HepG2 (cell line): ENCODE measurements at regions not wholly inside any gene's neighbourhood (a gene's known extent, or its start where the extent isn't known, plus 50 kb on each side); places are given as distances from the start of the nearest gene placed in this dataset.

Source experiments
- ATAC-seq: fragments of 200-7000 bp; cut with Tn5 transposase; 3 replicates; pipeline ENCODE4 v1.9.1; 2020; ENCODE audit warnings: mild to moderate bottlenecking, moderate library complexity
- BruUV-seq: library from RNA; stranded (reverse); fragments of 400-500 nt; replicated peaks from 2 replicates; lab custom pipeline; 2021; lab: Mats Ljungman, UMichigan
- CTCF ChIA-PET: fragments of 300-600 bp; formaldehyde crosslinking; extraction: SDS; loops from one replicate; lab custom pipeline; 2021; ENCODE audit warnings: low total read pairs, inconsistent platforms, low intra/inter-chr PET ratio; lab: Yijun Ruan, JAX
- POLR2A ChIA-PET: fragments of 350-600 bp; sonication (Branson Sonifier 250); formaldehyde crosslinking; loops from one replicate; lab custom pipeline; 2020; ENCODE audit warnings: antibody characterized with exemption, inconsistent platforms; lab: Yijun Ruan, JAX
- DNase-seq: peaks from one replicate; pipeline ENCODE4 v3.0.0-alpha.2; 2015; ENCODE audit warnings: low spot score
- FAIRE-seq: peaks from 3 replicates; lab custom pipeline; 2011; peaks lifted over from hg19 to GRCh38; lab: Jason Lieb, UNC
- H2AFZ ChIP-seq: one replicate; pipeline ENCODE4 v1.6.1; 2011; ENCODE audit warnings: low read length, inconsistent platforms
- H3K27ac ChIP-seq: fragments of 300-600 bp; 3 replicates; pipeline ENCODE4 v1.8.0; 2011; ENCODE audit warnings: mixed run types, mild to moderate bottlenecking, mixed read lengths, low read length, inconsistent platforms; ENCODE audit not compliant: insufficient read depth; ENCODE audit errors: extremely low read length
- H3K27me3 ChIP-seq, 2 experiments: fragments of 200-600 bp in 1 of 2; 2 replicates in 1 of 2; 3 replicates in 1 of 2; pipeline versions ENCODE4 v1.6.0 to v1.8.0; 2011; ENCODE audit warnings: low read length in 2 of 2, mild to moderate bottlenecking in 2 of 2, moderate library complexity in 2 of 2, inconsistent platforms in 1 of 2; ENCODE audit not compliant: insufficient read depth in 2 of 2, control insufficient read depth in 1 of 2
- H3K36me3 ChIP-seq, 2 experiments: fragments of 200-600 bp in 1 of 2; replicated peaks in 1 of 2; 2 replicates in 1 of 2; 3 replicates in 1 of 2; pipeline versions ENCODE4 v1.5.1 to v1.8.0; 2011; ENCODE audit warnings: low read length in 2 of 2, inconsistent platforms in 1 of 2; ENCODE audit not compliant: insufficient read depth in 2 of 2, control insufficient read depth in 1 of 2
- H3K4me1 ChIP-seq: 2 replicates; pipeline ENCODE4 v1.5.1; 2012; ENCODE audit warnings: low read length, inconsistent platforms; ENCODE audit not compliant: insufficient read depth
- H3K4me2 ChIP-seq: 2 replicates; pipeline ENCODE4 v1.6.0; 2011; ENCODE audit warnings: low read depth, low read length, inconsistent platforms
- H3K4me3 ChIP-seq, 3 experiments: fragments of 200-600 bp in 1 of 3; sonication (generic), shearing (Covaris generic) in 1 of 3; replicated peaks in 1 of 3; 2 replicates each; pipeline ENCODE4 v1.5.1; 2011 to 2016; ENCODE audit warnings: low read length in 3 of 3, inconsistent platforms in 2 of 3, low read depth in 2 of 3, mild to moderate bottlenecking in 2 of 3, control low read depth in 1 of 3, mixed read lengths in 1 of 3; ENCODE audit not compliant: insufficient read depth in 1 of 3
- H3K79me2 ChIP-seq: one replicate; pipeline ENCODE4 v1.6.1; 2011; ENCODE audit warnings: low read length, inconsistent platforms; ENCODE audit not compliant: insufficient read depth
- H3K9ac ChIP-seq: 2 replicates; pipeline ENCODE4 v1.6.0; 2011; ENCODE audit warnings: mild to moderate bottlenecking, low read depth, low read length, inconsistent platforms; ENCODE audit not compliant: insufficient read depth
- H3K9me3 ChIP-seq: 2 replicates; pipeline ENCODE4 v1.5.1; 2012; ENCODE audit warnings: mild to moderate bottlenecking, low read length
- H4K20me1 ChIP-seq: 2 replicates; pipeline ENCODE4 v1.6.0; 2011; ENCODE audit warnings: inconsistent platforms, mild to moderate bottlenecking, low read length, moderate library complexity; ENCODE audit not compliant: insufficient read depth
- BRD4 ChIP-seq: sonication (generic); formaldehyde crosslinking; IDR thresholded peaks from 2 replicates; pipeline ENCODE4 v1.4.0; 2020; ENCODE audit warnings: missing genetic modification reagents
- FOXJ3 ChIP-seq: sonication (generic); formaldehyde crosslinking; IDR thresholded peaks from 2 replicates; pipeline ENCODE4 v1.4.0; 2020; ENCODE audit warnings: missing genetic modification reagents, mild to moderate bottlenecking, borderline replicate concordance
- FOXK1 ChIP-seq: sonication (generic); formaldehyde crosslinking; IDR thresholded peaks from 2 replicates; pipeline ENCODE4 v1.4.0; 2020; ENCODE audit warnings: low read depth, missing genetic modification reagents, borderline replicate concordance
- HOXD1 ChIP-seq: sonication (generic); formaldehyde crosslinking; IDR thresholded peaks from 2 replicates; pipeline ENCODE4 v1.5.0; 2020; ENCODE audit warnings: missing genetic modification reagents
- JUND ChIP-seq: sonication (generic); formaldehyde crosslinking; IDR thresholded peaks from 2 replicates; pipeline ENCODE4 v1.8.0; 2022; ENCODE audit warnings: mild to moderate bottlenecking, missing genetic modification reagents
- MIER3 ChIP-seq: IDR thresholded peaks from 2 replicates; pipeline ENCODE4 v1.6.1; 2016; ENCODE audit warnings: missing compliant biosample characterization, borderline replicate concordance
- PPARG ChIP-seq: conservative IDR thresholded peaks from 2 replicates; pipeline ENCODE4 v1.6.1; 2016; ENCODE audit warnings: missing biosample characterization, missing genetic modification reagents
- TBP ChIP-seq: sonication (generic); formaldehyde crosslinking; IDR thresholded peaks from 2 replicates; pipeline ENCODE4 v1.5.0; 2020; ENCODE audit warnings: missing genetic modification reagents
- ZC3H4 ChIP-seq: sonication (generic); formaldehyde crosslinking; IDR thresholded peaks from 2 replicates; pipeline ENCODE4 v1.4.0; 2020; ENCODE audit warnings: missing genetic modification reagents, borderline replicate concordance
- ZKSCAN1 ChIP-seq: fragments of 150-350 bp; IDR thresholded peaks from 2 replicates; pipeline ENCODE4 v1.6.1; 2014; ENCODE audit warnings: low read length
- ZNF205 ChIP-seq: IDR thresholded peaks from 2 replicates; pipeline ENCODE4 v1.6.1; 2018; ENCODE audit warnings: missing biosample characterization, missing genetic modification reagents
- ZNF616 ChIP-seq: sonication (generic); formaldehyde crosslinking; IDR thresholded peaks from 2 replicates; pipeline ENCODE4 v1.5.0; 2020; ENCODE audit warnings: low read depth, mild to moderate bottlenecking, missing genetic modification reagents
- whole genome bisulfite sequencing: methylation state at CpG from one replicate; pipeline ENCODE4 v1.1.6; 2017; ENCODE audit warnings: low lambda C conversion rate; 5-methylcytosine and 5-hydroxymethylcytosine counted together
- in situ Hi-C: cut with HindIII; loops from 2 replicates; pipeline ENCODE4 v1.10.0; 2017; ENCODE audit warnings: low pct_unique_long_range_greater_than_20kb; ENCODE audit not compliant: extremely low pct_ligation_motif_present
- intact Hi-C: fragments of 100-400 bp; cut with micrococcal nuclease; formaldehyde crosslinking; loops from one replicate; pipeline ENCODE4 v1.10.0; 2022; ENCODE audit not compliant: unreplicated experiment
- TF ChIP-seq, protein P1 (sequence below): sonication (generic); formaldehyde crosslinking; IDR thresholded peaks from 2 replicates; pipeline ENCODE4 v1.4.0; 2020; ENCODE audit warnings: mild to moderate bottlenecking, missing genetic modification reagents
- TF ChIP-seq, protein P2 (sequence below): sonication (generic); formaldehyde crosslinking; IDR thresholded peaks from 2 replicates; pipeline ENCODE4 v1.8.0; 2022; ENCODE audit warnings: low read depth, missing genetic modification reagents
- TF ChIP-seq, protein P3 (sequence below): sonication (generic); formaldehyde crosslinking; IDR thresholded peaks from 2 replicates; pipeline ENCODE4 v1.4.0; 2020; ENCODE audit warnings: missing genetic modification reagents, mild to moderate bottlenecking, borderline replicate concordance
- TF ChIP-seq, protein P4 (sequence below): sonication (generic); formaldehyde crosslinking; IDR thresholded peaks from 2 replicates; pipeline ENCODE4 v1.4.0; 2020; ENCODE audit warnings: mild to moderate bottlenecking, missing genetic modification reagents, borderline replicate concordance
- TF ChIP-seq, protein P5 (sequence below): sonication (generic); formaldehyde crosslinking; IDR thresholded peaks from 2 replicates; pipeline ENCODE4 v1.8.1; 2023; ENCODE audit warnings: missing genetic modification reagents, mild to moderate bottlenecking, borderline replicate concordance

DNA sequence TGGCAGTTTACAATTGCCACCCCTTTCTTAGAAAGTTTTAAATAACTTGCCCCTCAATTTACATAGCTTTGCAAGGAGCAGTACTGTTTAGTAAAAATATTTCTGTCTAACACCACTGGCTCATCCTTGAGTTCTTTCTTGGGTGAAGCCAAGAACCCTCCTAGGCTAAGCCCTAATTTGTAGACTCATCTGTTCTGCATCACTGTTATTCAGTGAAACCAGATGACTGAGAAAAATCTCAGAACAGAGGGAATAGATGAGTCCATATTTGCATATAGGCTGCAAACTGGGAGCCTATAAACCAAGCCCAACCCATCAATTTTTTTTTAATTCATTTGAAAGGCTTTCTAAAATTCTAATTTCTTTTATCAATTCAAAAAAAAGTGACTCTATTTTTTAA lies 161.4 kb upstream of the TFPI start (continued):
- TF ChIP-seq, protein P1, sequence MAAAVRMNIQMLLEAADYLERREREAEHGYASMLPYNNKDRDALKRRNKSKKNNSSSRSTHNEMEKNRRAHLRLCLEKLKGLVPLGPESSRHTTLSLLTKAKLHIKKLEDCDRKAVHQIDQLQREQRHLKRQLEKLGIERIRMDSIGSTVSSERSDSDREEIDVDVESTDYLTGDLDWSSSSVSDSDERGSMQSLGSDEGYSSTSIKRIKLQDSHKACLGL (CRISPR knock-in tag): no peak
- TF ChIP-seq PPARG (CRISPR knock-in tag) (no peak), ZKSCAN1 (no peak), FOXK1 (CRISPR knock-in tag) (no peak), HOXD1 (CRISPR knock-in tag) (no peak), ZC3H4 (no peak)
- TF ChIP-seq, protein P2, sequence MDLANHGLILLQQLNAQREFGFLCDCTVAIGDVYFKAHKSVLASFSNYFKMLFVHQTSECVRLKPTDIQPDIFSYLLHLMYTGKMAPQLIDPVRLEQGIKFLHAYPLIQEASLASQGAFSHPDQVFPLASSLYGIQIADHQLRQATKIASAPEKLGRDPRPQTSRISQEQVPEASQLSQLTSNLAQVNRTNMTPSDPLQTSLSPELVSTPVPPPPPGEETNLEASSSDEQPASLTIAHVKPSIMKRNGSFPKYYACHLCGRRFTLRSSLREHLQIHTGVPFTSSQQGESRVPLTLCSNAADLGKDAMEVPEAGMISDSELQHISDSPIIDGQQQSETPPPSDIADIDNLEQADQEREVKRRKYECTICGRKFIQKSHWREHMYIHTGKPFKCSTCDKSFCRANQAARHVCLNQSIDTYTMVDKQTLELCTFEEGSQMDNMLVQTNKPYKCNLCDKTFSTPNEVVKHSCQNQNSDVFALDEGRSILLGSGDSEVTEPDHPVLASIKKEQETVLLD (CRISPR knock-in tag): no peak

DNA sequence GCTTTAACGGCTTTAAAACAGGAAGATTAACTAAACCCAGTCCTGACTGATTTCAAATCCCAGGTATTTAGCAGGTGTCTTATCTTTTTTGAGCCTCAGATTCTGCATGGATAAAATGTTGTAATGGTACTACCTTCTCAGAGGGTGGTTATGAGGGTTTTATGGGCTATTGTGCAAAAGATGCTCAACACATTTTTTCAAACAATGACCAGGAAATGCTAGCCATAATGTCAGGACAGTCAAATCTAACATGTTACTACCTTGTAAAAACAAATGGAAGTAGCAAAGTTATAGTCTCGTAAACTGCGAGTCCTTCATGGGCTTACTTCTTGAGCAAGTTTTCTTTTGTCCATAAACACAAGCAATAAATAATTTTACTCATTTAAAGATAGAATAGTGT lies 162.1 kb upstream of the TFPI start:
- Histone ChIP-seq H3K27ac (no peak overlapping the region), H3K4me2 (no peak overlapping the region), H3K9ac (no peak overlapping the region), H4K20me1 (no peaks in the 10 kb centered on the region), H3K27me3 (no peaks in the 10 kb centered on the region), H3K4me1 (no peaks in the 10 kb centered on the region), H3K79me2 (no peaks in the 10 kb centered on the region), H3K4me3 (no peak overlapping the region), H2AFZ (no peak overlapping the region), H3K9me3 (no peaks in the 10 kb centered on the region), H3K36me3 (no peaks in the 10 kb centered on the region)
- no peak for FAIRE-seq
- 20% methylated on average over 3 of the region's 3 CpGs for WGBS
- no peak for DNase-seq
- in situ Hi-C loops (no loop called here), intact Hi-C loops (no loop called here)
- BruUV-seq: no TSS peak
- ChIA-PET POLR2A (no interaction called here), CTCF (no interaction called here)
- TF ChIP-seq, protein P3, sequence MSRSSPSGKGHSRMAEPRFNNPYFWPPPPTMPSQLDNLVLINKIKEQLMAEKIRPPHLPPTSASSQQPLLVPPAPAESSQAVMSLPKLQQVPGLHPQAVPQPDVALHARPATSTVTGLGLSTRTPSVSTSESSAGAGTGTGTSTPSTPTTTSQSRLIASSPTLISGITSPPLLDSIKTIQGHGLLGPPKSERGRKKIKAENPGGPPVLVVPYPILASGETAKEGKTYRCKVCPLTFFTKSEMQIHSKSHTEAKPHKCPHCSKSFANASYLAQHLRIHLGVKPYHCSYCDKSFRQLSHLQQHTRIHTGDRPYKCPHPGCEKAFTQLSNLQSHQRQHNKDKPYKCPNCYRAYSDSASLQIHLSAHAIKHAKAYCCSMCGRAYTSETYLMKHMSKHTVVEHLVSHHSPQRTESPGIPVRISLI (CRISPR knock-in tag): no peak
- TF ChIP-seq, protein P4, sequence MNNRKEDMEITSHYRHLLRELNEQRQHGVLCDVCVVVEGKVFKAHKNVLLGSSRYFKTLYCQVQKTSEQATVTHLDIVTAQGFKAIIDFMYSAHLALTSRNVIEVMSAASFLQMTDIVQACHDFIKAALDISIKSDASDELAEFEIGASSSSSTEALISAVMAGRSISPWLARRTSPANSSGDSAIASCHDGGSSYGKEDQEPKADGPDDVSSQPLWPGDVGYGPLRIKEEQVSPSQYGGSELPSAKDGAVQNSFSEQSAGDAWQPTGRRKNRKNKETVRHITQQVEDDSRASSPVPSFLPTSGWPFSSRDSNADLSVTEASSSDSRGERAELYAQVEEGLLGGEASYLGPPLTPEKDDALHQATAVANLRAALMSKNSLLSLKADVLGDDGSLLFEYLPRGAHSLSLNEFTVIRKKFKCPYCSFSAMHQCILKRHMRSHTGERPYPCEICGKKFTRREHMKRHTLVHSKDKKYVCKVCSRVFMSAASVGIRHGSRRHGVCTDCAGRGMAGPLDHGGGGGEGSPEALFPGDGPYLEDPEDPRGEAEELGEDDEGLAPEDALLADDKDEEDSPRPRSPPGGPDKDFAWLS (CRISPR knock-in tag): no peak
- TF ChIP-seq ZNF616 (CRISPR knock-in tag): no peak
- TF ChIP-seq JUND: no peak
- TF ChIP-seq FOXJ3: no peak
- TF ChIP-seq, protein P5, sequence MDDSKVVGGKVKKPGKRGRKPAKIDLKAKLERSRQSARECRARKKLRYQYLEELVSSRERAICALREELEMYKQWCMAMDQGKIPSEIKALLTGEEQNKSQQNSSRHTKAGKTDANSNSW: no peak
- TF ChIP-seq ZNF205 (CRISPR knock-in tag): no peak
- TF ChIP-seq TBP (CRISPR knock-in tag): no peak
- no peak for TF ChIP-seq MIER3
- TF ChIP-seq BRD4 (CRISPR knock-in tag): no peak
- no peak for ATAC-seq
